Mononuclear cell (primary cell): ENCODE measurements at regions not wholly inside any gene's neighbourhood (a gene's known extent, or its start where the extent isn't known, plus 50 kb on each side); places are given as distances from the start of the nearest gene placed in this dataset.
"Not testable (repeated sequence)": the region's sequence is repeated elsewhere in the genome, so short reads cannot be mapped to it uniquely, and the experiment has no call there.

Experiments used
- H3K27me3 ChIP-seq: 2 replicates; pipeline ENCODE4 v1.6.0; 2011; ENCODE audit warnings: low read length, control low read depth; ENCODE audit not compliant: insufficient read depth
- H3K4me1 ChIP-seq: 2 replicates; pipeline ENCODE4 v1.5.1; 2011; ENCODE audit warnings: mild to moderate bottlenecking, low read length, control low read depth; ENCODE audit not compliant: insufficient read depth
- H3K4me3 ChIP-seq: 2 replicates; pipeline ENCODE4 v1.5.1; 2011; ENCODE audit warnings: mild to moderate bottlenecking, low read length, moderate library complexity
- H3K9me3 ChIP-seq: 2 replicates; pipeline ENCODE4 v1.5.1; 2011; ENCODE audit warnings: low read depth, mild to moderate bottlenecking, control low read depth, low read length

- no peak overlapping the region for H3K4me3 ChIP-seq
- H3K4me1 ChIP-seq: peaks cover 23% of the 10 kb centered on the region
- peaks cover 11% of the 10 kb centered on the region for H3K27me3 ChIP-seq
- H3K9me3 ChIP-seq: no peaks in the 10 kb centered on the region
These were observed 145.0 kb downstream of the SEC14L1 start for GRCh38 chr17:77285594-77286390.

DNA sequence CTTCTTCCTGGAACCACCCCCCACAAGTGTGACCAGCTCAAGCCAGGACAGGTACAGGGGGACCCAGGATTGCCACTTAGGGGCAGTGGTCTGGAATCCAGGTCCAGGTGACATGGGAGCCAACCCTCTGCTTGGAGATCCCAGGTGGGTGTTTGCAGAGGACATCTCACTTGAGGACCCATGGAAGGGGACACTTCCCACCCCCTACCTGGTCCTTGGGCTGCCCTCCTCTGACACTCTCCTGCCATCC is 145.5 kb downstream of the SEC14L1 start:
- Histone ChIP-seq H3K9me3 (no peaks in the 10 kb centered on the region), H3K4me3 (no peak overlapping the region), H3K4me1 (peaks cover 23% of the 10 kb centered on the region), H3K27me3 (peaks cover 11% of the 10 kb centered on the region)

- Histone ChIP-seq H3K9me3 (no peaks in the 10 kb centered on the region), H3K4me1 (peaks cover 18% of the 10 kb centered on the region), H3K4me3 (no peak overlapping the region), H3K27me3 (peaks cover 7% of the 10 kb centered on the region)
These were observed 146.1 kb downstream of the SEC14L1 start for GRCh38 chr17:77286641-77287431.

DNA sequence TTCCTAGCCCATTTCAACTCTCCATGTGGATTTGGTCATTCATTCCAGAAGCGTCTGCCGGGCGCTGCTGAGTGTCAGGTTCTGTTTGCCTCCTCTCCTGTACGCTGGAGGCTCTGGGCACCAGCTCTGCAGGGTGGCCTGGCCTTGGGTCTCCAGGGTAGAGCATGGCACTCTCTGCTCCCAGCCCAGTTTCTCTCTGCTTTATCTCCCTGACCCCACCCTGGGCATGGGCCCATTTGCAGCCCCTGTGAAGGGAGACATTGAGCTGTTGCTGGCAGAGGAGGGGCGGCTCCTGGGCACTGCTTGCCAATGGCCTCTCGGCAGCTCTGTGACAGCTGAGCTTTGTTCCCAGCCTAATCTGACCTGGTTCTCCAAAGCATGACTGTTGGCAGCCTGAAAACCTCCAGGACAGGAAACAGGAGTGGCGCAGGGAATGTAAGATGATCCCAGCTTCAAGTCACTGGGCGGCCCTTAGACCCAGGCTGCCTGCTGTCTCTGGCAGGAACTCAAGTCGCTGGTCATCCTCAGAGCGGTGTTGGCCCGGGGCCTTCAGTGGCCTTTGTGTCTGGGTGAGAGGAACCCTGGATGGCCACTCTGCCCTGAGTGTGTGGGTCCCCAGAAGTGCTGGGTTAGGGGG is 146.8 kb downstream of the SEC14L1 start:
- Histone ChIP-seq H3K9me3 (no peaks in the 10 kb centered on the region), H3K27me3 (peaks cover under 1% of the 10 kb centered on the region), H3K4me1 (peaks cover 17% of the 10 kb centered on the region), H3K4me3 (no peak overlapping the region)

GRCh38 chr17:77288115-77288619 is 147.4 kb downstream of the SEC14L1 start:
- Histone ChIP-seq H3K4me1 (peaks cover 17% of the 10 kb centered on the region), H3K4me3 (no peak overlapping the region), H3K9me3 (no peaks in the 10 kb centered on the region), H3K27me3 (no peaks in the 10 kb centered on the region)

GRCh38 chr17:77290759-77291558 is 150.2 kb downstream of the SEC14L1 start:
- H3K27me3 ChIP-seq, H3K9me3 ChIP-seq, H3K4me3 ChIP-seq: not testable (repeated sequence)
- H3K4me1 ChIP-seq: peaks cover 15% of the 10 kb centered on the region

- H3K4me1 ChIP-seq: peaks cover 9% of the 10 kb centered on the region
- H3K27me3 ChIP-seq: no peaks in the 10 kb centered on the region
- no peak overlapping the region for H3K4me3 ChIP-seq
- no peaks in the 10 kb centered on the region for H3K9me3 ChIP-seq
These were observed 151.0 kb downstream of the SEC14L1 start for GRCh38 chr17:77291591-77292386.

DNA sequence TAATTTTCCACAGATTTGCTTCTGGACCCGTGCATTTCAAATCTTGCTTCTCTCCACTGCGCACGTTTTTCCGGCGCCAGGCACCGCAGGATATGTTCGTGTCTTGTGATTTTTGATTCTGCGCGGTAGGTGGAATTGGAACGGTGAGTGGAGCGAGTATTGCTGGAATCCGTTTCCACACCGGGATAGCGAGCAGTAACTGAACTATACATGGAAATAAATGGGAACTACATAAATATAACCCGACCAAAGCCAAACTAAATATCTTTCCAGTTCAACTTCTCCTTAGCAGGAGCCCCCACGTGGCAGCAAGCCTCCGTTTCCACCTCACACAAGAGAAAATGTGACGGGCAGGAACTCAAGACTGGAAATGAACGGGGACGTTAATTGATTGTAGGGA is 154.0 kb downstream of the SEC14L1 start:
- no peak overlapping the region for H3K4me3 ChIP-seq
- no peaks in the 10 kb centered on the region for H3K27me3 ChIP-seq
- no peaks in the 10 kb centered on the region for H3K9me3 ChIP-seq
- H3K4me1 ChIP-seq: peaks cover 9% of the 10 kb centered on the region

DNA sequence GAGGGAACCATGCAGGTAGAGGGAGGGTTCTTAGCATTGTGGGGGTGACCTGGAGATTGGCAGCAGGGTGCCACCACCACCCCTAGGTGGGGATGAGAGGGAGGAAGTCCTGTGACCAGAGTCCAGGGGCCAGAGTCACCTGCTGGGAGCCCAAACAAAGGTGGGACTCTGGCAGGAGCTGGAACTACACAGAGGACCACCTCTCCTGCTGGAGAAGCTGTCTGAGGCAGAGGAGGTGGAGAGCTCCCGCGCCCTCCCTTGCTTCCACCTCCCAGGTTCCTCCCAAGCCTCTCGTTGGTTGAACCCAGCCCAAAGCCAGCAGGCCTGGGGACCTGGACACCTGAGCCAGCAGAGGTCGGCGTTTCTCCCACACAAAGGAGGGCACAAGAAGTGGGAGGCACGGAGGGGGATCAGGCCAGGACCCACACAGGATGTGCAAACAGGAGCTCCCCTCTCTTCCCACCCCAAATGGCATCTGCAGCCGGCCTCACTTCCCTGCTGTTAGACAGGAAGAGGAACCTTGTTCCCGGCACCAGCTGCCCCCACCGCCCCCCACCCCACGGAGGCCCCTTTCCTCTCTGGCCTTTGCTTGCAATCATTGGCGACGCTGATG is 154.6 kb downstream of the SEC14L1 start:
- Histone ChIP-seq H3K4me3 (no peak overlapping the region), H3K27me3 (no peaks in the 10 kb centered on the region), H3K4me1 (peaks cover 9% of the 10 kb centered on the region), H3K9me3 (no peaks in the 10 kb centered on the region)

DNA sequence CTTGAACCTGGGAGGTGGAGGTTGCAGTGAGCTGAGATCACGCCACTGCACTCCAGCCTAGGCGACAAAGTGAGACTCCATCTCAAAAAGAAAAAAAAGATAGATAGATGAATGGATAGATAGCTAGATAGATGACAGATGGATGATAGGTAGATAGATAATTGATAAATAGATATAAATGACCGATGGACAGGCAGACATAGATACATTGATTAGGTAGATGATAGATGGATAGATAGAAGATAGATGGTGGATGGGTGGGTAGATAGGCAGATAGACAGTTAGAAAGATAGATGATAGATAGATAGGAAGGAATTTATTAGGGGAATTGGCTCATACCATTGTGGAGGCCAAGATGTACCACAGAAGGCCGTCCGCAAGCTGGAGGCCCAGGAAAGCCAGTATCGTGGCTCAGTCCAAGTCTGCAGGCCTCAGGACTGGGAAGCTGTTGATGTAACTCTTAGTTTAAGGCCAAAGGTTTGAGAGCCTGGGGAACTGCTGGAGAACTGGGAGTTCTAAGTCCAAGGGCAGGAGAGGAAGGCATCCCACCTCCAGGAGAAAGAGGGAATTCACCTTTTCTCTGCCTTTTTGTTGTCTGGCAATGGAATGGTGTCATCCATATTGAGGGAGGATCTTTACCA is 156.1 kb downstream of the SEC14L1 start:
- no peaks in the 10 kb centered on the region for H3K27me3 ChIP-seq
- no peaks in the 10 kb centered on the region for H3K9me3 ChIP-seq
- peaks cover 9% of the 10 kb centered on the region for H3K4me1 ChIP-seq
- no peak overlapping the region for H3K4me3 ChIP-seq

- peaks cover 9% of the 10 kb centered on the region for H3K4me1 ChIP-seq
- H3K27me3 ChIP-seq: no peaks in the 10 kb centered on the region
- no peaks in the 10 kb centered on the region for H3K9me3 ChIP-seq
- no peak overlapping the region for H3K4me3 ChIP-seq
These were observed 157.2 kb downstream of the SEC14L1 start for GRCh38 chr17:77297693-77298666.

DNA sequence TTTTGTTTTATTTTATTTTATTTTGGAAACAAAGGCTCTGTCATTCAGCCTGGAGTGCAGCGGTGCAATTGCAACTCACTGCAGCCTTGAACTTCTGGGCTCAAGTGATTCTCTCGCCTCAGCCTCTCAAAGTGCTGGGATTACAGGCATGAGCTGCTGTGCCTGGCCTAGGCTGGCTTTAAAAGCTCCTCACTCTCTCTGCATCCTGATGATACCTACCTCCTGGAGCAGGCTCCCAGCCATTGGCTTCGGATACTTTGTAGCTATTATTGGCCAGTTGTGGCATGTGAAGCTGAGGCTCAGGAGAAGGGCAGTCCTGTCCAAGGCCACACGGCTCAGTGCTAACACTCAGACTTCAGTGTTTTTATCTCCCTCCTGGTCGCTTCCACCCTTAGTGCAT is 158.0 kb downstream of the SEC14L1 start:
- no peak overlapping the region for H3K4me3 ChIP-seq
- H3K4me1 ChIP-seq: peaks cover 9% of the 10 kb centered on the region
- H3K27me3 ChIP-seq: no peaks in the 10 kb centered on the region
- no peaks in the 10 kb centered on the region for H3K9me3 ChIP-seq
